ENCODE measurements at regions not wholly inside any gene's neighbourhood (a gene's known extent, or its start where the extent isn't known, plus 50 kb on each side); places are given as distances from the start of the nearest gene placed in this dataset.

DNA sequence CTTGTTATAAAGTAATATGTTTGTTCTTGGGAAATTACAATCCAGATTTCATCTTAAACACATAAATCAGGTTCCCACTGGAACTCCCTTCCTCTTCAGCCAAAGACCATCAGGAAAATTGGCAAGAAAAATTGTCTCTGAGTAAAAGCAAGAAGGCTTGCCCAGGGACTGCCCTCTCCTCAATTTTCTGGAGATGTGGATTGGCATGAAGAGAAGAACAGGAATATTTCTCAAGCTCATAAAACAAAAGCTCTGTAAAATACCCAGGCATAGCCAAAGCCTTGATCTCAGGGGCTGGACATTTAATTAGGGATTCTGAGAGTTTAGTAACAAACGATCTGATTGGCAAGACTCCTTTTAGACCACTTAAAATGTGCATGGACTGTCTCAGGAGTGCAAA, 223.4 kb downstream of the ZNF608 start:
- no peak for TF ChIP-seq POLR2AphosphoS5 (IDR thresholded peaks at IDR 0.05)
- TF ChIP-seq POLR2A (IDR thresholded peaks at IDR 0.05), result no peak
- TF ChIP-seq, protein P1, sequence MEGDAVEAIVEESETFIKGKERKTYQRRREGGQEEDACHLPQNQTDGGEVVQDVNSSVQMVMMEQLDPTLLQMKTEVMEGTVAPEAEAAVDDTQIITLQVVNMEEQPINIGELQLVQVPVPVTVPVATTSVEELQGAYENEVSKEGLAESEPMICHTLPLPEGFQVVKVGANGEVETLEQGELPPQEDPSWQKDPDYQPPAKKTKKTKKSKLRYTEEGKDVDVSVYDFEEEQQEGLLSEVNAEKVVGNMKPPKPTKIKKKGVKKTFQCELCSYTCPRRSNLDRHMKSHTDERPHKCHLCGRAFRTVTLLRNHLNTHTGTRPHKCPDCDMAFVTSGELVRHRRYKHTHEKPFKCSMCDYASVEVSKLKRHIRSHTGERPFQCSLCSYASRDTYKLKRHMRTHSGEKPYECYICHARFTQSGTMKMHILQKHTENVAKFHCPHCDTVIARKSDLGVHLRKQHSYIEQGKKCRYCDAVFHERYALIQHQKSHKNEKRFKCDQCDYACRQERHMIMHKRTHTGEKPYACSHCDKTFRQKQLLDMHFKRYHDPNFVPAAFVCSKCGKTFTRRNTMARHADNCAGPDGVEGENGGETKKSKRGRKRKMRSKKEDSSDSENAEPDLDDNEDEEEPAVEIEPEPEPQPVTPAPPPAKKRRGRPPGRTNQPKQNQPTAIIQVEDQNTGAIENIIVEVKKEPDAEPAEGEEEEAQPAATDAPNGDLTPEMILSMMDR (IDR thresholded peaks at IDR 0.05), result no peak

Data from stomach (tissue), 4 donors.